ENCODE measurements at regions not wholly inside any gene's neighbourhood (a gene's known extent, or its start where the extent isn't known, plus 50 kb on each side); places are given as distances from the start of the nearest gene placed in this dataset.

DNA sequence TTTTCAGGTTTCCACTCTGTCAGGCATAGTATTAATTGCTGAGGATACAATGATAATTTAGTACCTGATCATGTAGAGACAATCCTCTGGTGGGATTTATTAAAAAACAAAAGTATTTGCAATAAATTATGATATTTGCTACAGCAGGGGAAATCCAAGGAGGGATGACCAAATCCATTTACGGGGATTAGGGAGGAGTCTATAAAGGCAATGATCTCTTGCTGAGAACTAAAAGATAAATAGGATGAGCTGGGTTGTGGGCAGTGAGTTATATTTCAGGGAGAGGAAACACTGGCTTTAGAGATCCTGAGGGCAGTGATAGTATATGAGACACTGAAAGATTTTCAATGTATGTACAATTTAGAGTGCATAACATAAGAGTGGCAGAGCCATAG is 305.5 kb downstream of the GPR37 start:
- TF ChIP-seq CBX2 (IDR thresholded peaks at IDR 0.05; ENCODE audit: borderline replicate concordance, low read depth) (no peak), CTCF (IDR thresholded peaks at IDR 0.05) (no peak), SMC3 (IDR thresholded peaks at IDR 0.05) (no peak), CHD2 (IDR thresholded peaks at IDR 0.05; ENCODE audit: low read length, partially characterized antibody) (no peak), RFX5 (IDR thresholded peaks at IDR 0.05) (no peak), POLR2AphosphoS2 (conservative IDR thresholded peaks at IDR 0.05; ENCODE audit: low read length) (no peak), POLR2A (IDR thresholded peaks at IDR 0.05; ENCODE audit: low read length) (no peak), RAD21 (conservative IDR thresholded peaks at IDR 0.05 in 1 of 2, IDR thresholded peaks at IDR 0.05 in 1 of 2) (no peak), JUN (IDR thresholded peaks at IDR 0.05) (no peak), SREBF2 (IDR thresholded peaks at IDR 0.05) (no peak), KDM5A (IDR thresholded peaks at IDR 0.05) (no peak), KDM1A (IDR thresholded peaks at IDR 0.05; ENCODE audit: low read depth) (no peak), PHF8 (IDR thresholded peaks at IDR 0.05; ENCODE audit: borderline replicate concordance, low read depth) (no peak)
- TF ChIP-seq, protein P1, sequence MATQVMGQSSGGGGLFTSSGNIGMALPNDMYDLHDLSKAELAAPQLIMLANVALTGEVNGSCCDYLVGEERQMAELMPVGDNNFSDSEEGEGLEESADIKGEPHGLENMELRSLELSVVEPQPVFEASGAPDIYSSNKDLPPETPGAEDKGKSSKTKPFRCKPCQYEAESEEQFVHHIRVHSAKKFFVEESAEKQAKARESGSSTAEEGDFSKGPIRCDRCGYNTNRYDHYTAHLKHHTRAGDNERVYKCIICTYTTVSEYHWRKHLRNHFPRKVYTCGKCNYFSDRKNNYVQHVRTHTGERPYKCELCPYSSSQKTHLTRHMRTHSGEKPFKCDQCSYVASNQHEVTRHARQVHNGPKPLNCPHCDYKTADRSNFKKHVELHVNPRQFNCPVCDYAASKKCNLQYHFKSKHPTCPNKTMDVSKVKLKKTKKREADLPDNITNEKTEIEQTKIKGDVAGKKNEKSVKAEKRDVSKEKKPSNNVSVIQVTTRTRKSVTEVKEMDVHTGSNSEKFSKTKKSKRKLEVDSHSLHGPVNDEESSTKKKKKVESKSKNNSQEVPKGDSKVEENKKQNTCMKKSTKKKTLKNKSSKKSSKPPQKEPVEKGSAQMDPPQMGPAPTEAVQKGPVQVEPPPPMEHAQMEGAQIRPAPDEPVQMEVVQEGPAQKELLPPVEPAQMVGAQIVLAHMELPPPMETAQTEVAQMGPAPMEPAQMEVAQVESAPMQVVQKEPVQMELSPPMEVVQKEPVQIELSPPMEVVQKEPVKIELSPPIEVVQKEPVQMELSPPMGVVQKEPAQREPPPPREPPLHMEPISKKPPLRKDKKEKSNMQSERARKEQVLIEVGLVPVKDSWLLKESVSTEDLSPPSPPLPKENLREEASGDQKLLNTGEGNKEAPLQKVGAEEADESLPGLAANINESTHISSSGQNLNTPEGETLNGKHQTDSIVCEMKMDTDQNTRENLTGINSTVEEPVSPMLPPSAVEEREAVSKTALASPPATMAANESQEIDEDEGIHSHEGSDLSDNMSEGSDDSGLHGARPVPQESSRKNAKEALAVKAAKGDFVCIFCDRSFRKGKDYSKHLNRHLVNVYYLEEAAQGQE (IDR thresholded peaks at IDR 0.05) = no peak

Measured in A549 (cell line).